Spleen (tissue), 11 donors: ENCODE measurements at regions not wholly inside any gene's neighbourhood (a gene's known extent, or its start where the extent isn't known, plus 50 kb on each side); places are given as distances from the start of the nearest gene placed in this dataset.

Experiments
- DNase-seq: peaks from one replicate; pipeline ENCODE4 v3.0.0-alpha.2; 2020
- H3K27ac ChIP-seq, 8 donors: fragments of 200-600 bp; sonication (generic) in 7 of 8; 1 replicate in 4 of 8; 2 replicates in 4 of 8; pipeline versions ENCODE4 v1.5.0 to v1.8.0; 2016 to 2021; ENCODE audit warnings: inconsistent platforms in 4 of 8, mild to moderate bottlenecking in 4 of 8, moderate library complexity in 1 of 8
- H3K27me3 ChIP-seq, 7 donors: fragments of 200-600 bp; sonication (generic) in 6 of 7; replicated peaks in 1 of 7; 1 replicate in 4 of 7; 2 replicates in 3 of 7; pipeline versions ENCODE4 v1.5.0 to v1.8.0; 2016 to 2021; ENCODE audit warnings: inconsistent platforms in 3 of 7, mild to moderate bottlenecking in 1 of 7
- H3K36me3 ChIP-seq, 6 donors: fragments of 200-600 bp; sonication (generic) in 5 of 6; 1 replicate in 4 of 6; 2 replicates in 2 of 6; pipeline versions ENCODE4 v1.5.0 to v1.8.0; 2016 to 2021; ENCODE audit warnings: inconsistent platforms in 2 of 6
- H3K4me1 ChIP-seq, 6 donors: fragments of 200-600 bp; sonication (generic) in 5 of 6; 1 replicate in 3 of 6; 2 replicates in 3 of 6; pipeline versions ENCODE4 v1.5.0 to v1.8.0; 2016 to 2021; ENCODE audit warnings: inconsistent platforms in 3 of 6
- H3K4me3 ChIP-seq, 8 donors: fragments of 200-600 bp; sonication (generic) in 7 of 8; 1 replicate in 4 of 8; 2 replicates in 4 of 8; pipeline versions ENCODE4 v1.5.0 to v1.8.0; 2016 to 2021; ENCODE audit warnings: inconsistent platforms in 4 of 8, mild to moderate bottlenecking in 4 of 8, moderate library complexity in 2 of 8
- H3K9me3 ChIP-seq, 8 donors: fragments of 200-600 bp; sonication (generic) in 7 of 8; 1 replicate in 4 of 8; 2 replicates in 4 of 8; pipeline versions ENCODE4 v1.5.0 to v1.8.0; 2016 to 2021; ENCODE audit warnings: inconsistent platforms in 4 of 8
- CTCF ChIP-seq, 11 experiments: fragments of 200-600 bp in 7 of 11; fragments of 450-650 bp in 4 of 11; sonication (generic) in 4 of 11; IDR thresholded peaks in 8 of 11; conservative IDR thresholded peaks in 3 of 11; 1 replicate in 7 of 11; 2 replicates in 4 of 11; pipeline versions ENCODE4 v1.4.0 to v1.8.0; 2016 to 2021; ENCODE audit warnings: antibody characterized with exemption in 11 of 11, inconsistent platforms in 4 of 11, mild to moderate bottlenecking in 1 of 11
- POLR2A ChIP-seq, 3 donors: fragments of 450-650 bp; IDR thresholded peaks; one replicate each; pipeline ENCODE4 v1.5.1; 2017; ENCODE audit warnings: antibody characterized with exemption in 3 of 3, mild to moderate bottlenecking in 1 of 3
- POLR2AphosphoS5 ChIP-seq, 3 donors: sonication (generic); formaldehyde crosslinking; IDR thresholded peaks; one replicate each; pipeline ENCODE4 v1.5.1; 2017; ENCODE audit warnings: antibody characterized with exemption in 3 of 3
- WGBS, 5 donors: extraction: QIAGEN DNeasy Blood & Tissue Kit in 3 of 5; methylation state at CpG; one replicate each; pipeline versions ENCODE4 v1.1.5 to v1.1.7; 2013 to 2018; 5-methylcytosine and 5-hydroxymethylcytosine counted together
- intact Hi-C: fragments of 100-400 bp; cut with DNase I; formaldehyde crosslinking; loops from one replicate; pipeline ENCODE4 v1.15.0; 2023; ENCODE audit warnings: low total_unique reads
- donor health status: healthy with polysubstance abuse.
- donor health status: DM: no; HTN: no; CAD: no; lungs with moderate emphysema.
- donor health status: DM: no; HTN: no; CAD: no.
- donor health status: Bipolar disorder and iron deficiency.
- donor health status: healthy.
- donor health status: DM: no; HTN: no; CAD: no.
- donor health status: DM: yes; HTN: yes; CAD: no.

GRCh38 chr11:71383461-71383860 is 64.7 kb downstream of the DHCR7 start:
- no peaks in the 10 kb centered on the region for H3K9me3 ChIP-seq
- peak in 2 of 3 donors; percentile 18 to 47 for TF ChIP-seq POLR2AphosphoS5 (IDR thresholded peaks at IDR 0.05)
- no peak for TF ChIP-seq POLR2A (IDR thresholded peaks at IDR 0.05)
- no peak for TF ChIP-seq CTCF (IDR thresholded peaks at IDR 0.05 in 8 of 11, conservative IDR thresholded peaks at IDR 0.05 in 3 of 11)
- peaks cover 0 to 37% (median 10%) of the 10 kb centered on the region in 6 donors for H3K4me1 ChIP-seq
- DNase-seq, result no peak
- no peaks in the 10 kb centered on the region for H3K36me3 ChIP-seq
- H3K27me3 ChIP-seq, result peaks cover 0 to 8% (median 0%) of the 10 kb centered on the region in 7 donors
- no peak overlapping the region for H3K4me3 ChIP-seq
- peak overlapping the region in 2 of 8 donors; percentile 36 to 53 for H3K27ac ChIP-seq
- intact Hi-C loops, result no loop called here
- WGBS, 5 donors, result 20 to 73% (median 50%) methylated on average over 1 of the region's 1 CpG

- 62 to 70% (median 68%) methylated on average over 5 of the region's 5 CpGs for WGBS, 5 donors
- DNase-seq, result no peak
- peak overlapping the region in 3 of 8 donors; percentile 36 to 53 (median 41) for H3K27ac ChIP-seq
Measured at GRCh38 chr11:71381781-71382505, 66.2 kb downstream of the DHCR7 start.

GRCh38 chr11:71379701-71380100 is 68.5 kb downstream of the DHCR7 start:
- no peak overlapping the region for H3K4me3 ChIP-seq
- H3K27me3 ChIP-seq, result peaks cover 0 to 8% (median 0%) of the 10 kb centered on the region in 7 donors
- DNase-seq, result no peak
- intact Hi-C loops, result no loop called here
- H3K4me1 ChIP-seq, result peaks cover 0 to 30% (median 10%) of the 10 kb centered on the region in 6 donors
- no peaks in the 10 kb centered on the region for H3K9me3 ChIP-seq
- TF ChIP-seq POLR2A (IDR thresholded peaks at IDR 0.05) (no peak), POLR2AphosphoS5 (IDR thresholded peaks at IDR 0.05) (no peak), CTCF (IDR thresholded peaks at IDR 0.05 in 8 of 11, conservative IDR thresholded peaks at IDR 0.05 in 3 of 11) (no peak)
- no peaks in the 10 kb centered on the region for H3K36me3 ChIP-seq
- 66 to 71% (median 67%) methylated on average over 2 of the region's 2 CpGs for WGBS, 5 donors
- no peak overlapping the region for H3K27ac ChIP-seq

More at GRCh38 chr11:71381781-71382505, 66.2 kb downstream of the DHCR7 start:
- peaks cover 0 to 8% (median 0%) of the 10 kb centered on the region in 7 donors for H3K27me3 ChIP-seq
- H3K4me3 ChIP-seq, result no peak overlapping the region
- no peaks in the 10 kb centered on the region for H3K36me3 ChIP-seq
- peaks cover 0 to 37% (median 10%) of the 10 kb centered on the region in 6 donors for H3K4me1 ChIP-seq
- peak in 2 of 3 donors; percentile 56 to 66 for TF ChIP-seq POLR2AphosphoS5 (IDR thresholded peaks at IDR 0.05)
- no peak for TF ChIP-seq CTCF (IDR thresholded peaks at IDR 0.05 in 8 of 11, conservative IDR thresholded peaks at IDR 0.05 in 3 of 11)
- H3K9me3 ChIP-seq, result no peaks in the 10 kb centered on the region
- intact Hi-C loops, result no loop called here

GRCh38 chr11:71373791-71374454 is 74.3 kb downstream of the DHCR7 start:
- TF ChIP-seq POLR2A (IDR thresholded peaks at IDR 0.05), result no peak
- TF ChIP-seq POLR2AphosphoS5 (IDR thresholded peaks at IDR 0.05), result no peak
- no peak for TF ChIP-seq CTCF (IDR thresholded peaks at IDR 0.05 in 8 of 11, conservative IDR thresholded peaks at IDR 0.05 in 3 of 11)
- WGBS, 5 donors, result 27 to 37% (median 33%) methylated on average over 7 of the region's 7 CpGs
- DNase-seq, result no peak
- H3K9me3 ChIP-seq, result no peaks in the 10 kb centered on the region
- H3K36me3 ChIP-seq, result no peaks in the 10 kb centered on the region
- peak overlapping the region in 1 of 8 donors; percentile 59 for H3K27ac ChIP-seq
- intact Hi-C loops, result no loop called here
- H3K4me3 ChIP-seq, result peak overlapping the region in 1 of 8 donors; percentile 42
- H3K4me1 ChIP-seq, result peaks cover 0 to 27% (median 18%) of the 10 kb centered on the region in 6 donors
- peaks cover 0 to 16% (median under 1%) of the 10 kb centered on the region in 7 donors for H3K27me3 ChIP-seq
